CD14-positive monocyte (primary cell): ENCODE measurements at regions not wholly inside any gene's neighbourhood (a gene's known extent, or its start where the extent isn't known, plus 50 kb on each side); places are given as distances from the start of the nearest gene placed in this dataset.

Experiments used
- DNase-seq, 3 donors: peaks; one replicate each; pipeline ENCODE4 v3.0.0-alpha.2; 2011 to 2022
- H2AFZ ChIP-seq: 2 replicates; pipeline ENCODE4 v1.6.0; 2012; ENCODE audit warnings: mild to moderate bottlenecking, low read depth, low read length, inconsistent platforms; ENCODE audit not compliant: insufficient read depth, poor library complexity, severe bottlenecking
- H3K27ac ChIP-seq, 2 donors: 1 replicate in 1 of 2; 2 replicates in 1 of 2; pipeline ENCODE4 v1.5.1; 2012 to 2013; ENCODE audit warnings: low read length in 2 of 2, control low read depth in 1 of 2, inconsistent platforms in 1 of 2, low read depth in 1 of 2, mild to moderate bottlenecking in 1 of 2
- H3K27me3 ChIP-seq, 2 donors: one replicate each; pipeline versions ENCODE4 v1.6.0 to v1.6.1; 2011 to 2013; ENCODE audit warnings: low read length in 2 of 2; ENCODE audit not compliant: control insufficient read depth in 2 of 2, insufficient read depth in 2 of 2
- H3K36me3 ChIP-seq, 2 donors: replicated peaks in 1 of 2; 1 replicate in 1 of 2; 2 replicates in 1 of 2; pipeline versions ENCODE4 v1.5.1 to v1.6.1; 2012 to 2013; ENCODE audit warnings: low read length in 2 of 2, control low read depth in 1 of 2, inconsistent platforms in 1 of 2, mild to moderate bottlenecking in 1 of 2; ENCODE audit not compliant: insufficient read depth in 2 of 2, control insufficient read depth in 1 of 2
- H3K4me1 ChIP-seq, 2 donors: 1 replicate in 1 of 2; 2 replicates in 1 of 2; pipeline versions ENCODE4 v1.5.1 to v1.6.1; 2012 to 2013; ENCODE audit warnings: low read length in 2 of 2, control low read depth in 1 of 2, inconsistent platforms in 1 of 2, mild to moderate bottlenecking in 1 of 2, moderate library complexity in 1 of 2; ENCODE audit not compliant: insufficient read depth in 2 of 2, control insufficient read depth in 1 of 2
- H3K4me2 ChIP-seq: replicated peaks from 2 replicates; pipeline ENCODE3; 2012; ENCODE audit warnings: low read length, moderate library complexity, mild to moderate bottlenecking; ENCODE audit not compliant: poor library complexity, severe bottlenecking; ENCODE audit errors: extremely low read depth
- H3K4me3 ChIP-seq, 3 experiments: fragments of 200-600 bp in 1 of 3; sonication (generic) in 1 of 3; replicated peaks in 1 of 3; 1 replicate in 2 of 3; 2 replicates in 1 of 3; pipeline ENCODE4 v1.5.1; 2011 to 2013; ENCODE audit warnings: low read length in 3 of 3, mild to moderate bottlenecking in 3 of 3, control low read depth in 2 of 3, low read depth in 2 of 3, inconsistent platforms in 1 of 3, moderate library complexity in 1 of 3
- H3K79me2 ChIP-seq: 2 replicates; pipeline ENCODE4 v1.6.0; 2012; ENCODE audit warnings: mild to moderate bottlenecking, control low read depth, inconsistent platforms, low read length, moderate library complexity; ENCODE audit not compliant: insufficient read depth
- H3K9ac ChIP-seq: 2 replicates; pipeline ENCODE4 v1.6.0; 2017; ENCODE audit warnings: low read length, mild to moderate bottlenecking; ENCODE audit not compliant: insufficient read depth, poor library complexity, severe bottlenecking
- H3K9me3 ChIP-seq, 2 donors: replicated peaks in 1 of 2; 1 replicate in 1 of 2; 2 replicates in 1 of 2; pipeline versions ENCODE4 v1.5.1 to v1.6.1; 2012 to 2013; ENCODE audit warnings: low read length in 2 of 2, control low read depth in 1 of 2; ENCODE audit not compliant: control insufficient read depth in 1 of 2, insufficient read depth in 1 of 2
- H4K20me1 ChIP-seq: 2 replicates; pipeline ENCODE4 v1.6.0; 2012; ENCODE audit warnings: mild to moderate bottlenecking, low read length, control low read depth, moderate library complexity; ENCODE audit not compliant: insufficient read depth
- H3K27ac Mint-ChIP-seq, 7 donors: one replicate each; pipeline ENCODE4 v1.8.0; 2020; ENCODE audit warnings: mild to moderate bottlenecking in 7 of 7, mixed read lengths in 7 of 7, moderate library complexity in 6 of 7, inconsistent platforms in 2 of 7
- H3K27me3 Mint-ChIP-seq, 3 donors: one replicate each; pipeline ENCODE4 v1.8.0; 2021 to 2022; ENCODE audit warnings: low read depth in 3 of 3, mild to moderate bottlenecking in 3 of 3, mixed read lengths in 3 of 3, moderate library complexity in 3 of 3, inconsistent platforms in 1 of 3
- H3K36me3 Mint-ChIP-seq, 2 donors: one replicate each; pipeline ENCODE4 v1.8.0; 2020; ENCODE audit warnings: mixed read lengths in 2 of 2, inconsistent platforms in 1 of 2, mild to moderate bottlenecking in 1 of 2
- H3K4me1 Mint-ChIP-seq: one replicate; pipeline ENCODE4 v1.8.0; 2020; ENCODE audit warnings: mild to moderate bottlenecking, mixed read lengths
- H3K4me3 Mint-ChIP-seq, 2 donors: one replicate each; pipeline ENCODE4 v1.8.0; 2020; ENCODE audit warnings: mild to moderate bottlenecking in 2 of 2, mixed read lengths in 2 of 2, moderate library complexity in 1 of 2
- H3K9me3 Mint-ChIP-seq, 7 donors: one replicate each; pipeline ENCODE4 v1.8.0; 2020 to 2022; ENCODE audit warnings: mixed read lengths in 7 of 7, mild to moderate bottlenecking in 6 of 7, moderate library complexity in 6 of 7, inconsistent platforms in 2 of 7
- CTCF ChIP-seq: fragments of 200-600 bp; IDR thresholded peaks from one replicate; pipeline ENCODE4 v1.8.0; 2022; ENCODE audit warnings: antibody characterized with exemption, mild to moderate bottlenecking
- WGBS: methylation state at CpG from one replicate; pipeline ENCODE4 v1.1.5; 2013; ENCODE audit warnings: missing lambda C conversion rate; ENCODE audit not compliant: insufficient coverage; 5-methylcytosine and 5-hydroxymethylcytosine counted together
- intact Hi-C, 2 donors: fragments of 100-400 bp; cut with micrococcal nuclease; formaldehyde crosslinking; loops; one replicate each; pipeline versions ENCODE4 v1.15.0 to v1.15.1; 2023

- Histone ChIP-seq H3K9ac (no peak overlapping the region), H3K27ac (no peak overlapping the region), H3K36me3 (no peaks in the 10 kb centered on the region), H3K4me2 (no peak overlapping the region), H3K4me3 (no peak overlapping the region), H4K20me1 (no peaks in the 10 kb centered on the region), H3K79me2 (no peaks in the 10 kb centered on the region), H3K4me1 (no peaks in the 10 kb centered on the region), H3K27me3 (no peaks in the 10 kb centered on the region), H3K9me3 (no peaks in the 10 kb centered on the region), H2AFZ (no peak overlapping the region)
- Mint-ChIP-seq H3K4me3 (no peak overlapping the region), H3K4me1 (no peaks in the 10 kb centered on the region), H3K36me3 (no peaks in the 10 kb centered on the region), H3K27me3 (peaks cover 0 to 1% (median 0%) of the 10 kb centered on the region in 3 donors), H3K9me3 (peaks cover 0 to 3% (median 0%) of the 10 kb centered on the region in 7 donors), H3K27ac (no peak overlapping the region)
- WGBS: 75% methylated on average over 1 of the region's 1 CpG
- no peak for DNase-seq
- intact Hi-C loops: no loop called here
- no peak for TF ChIP-seq CTCF
Observed at GRCh38 chr10:112053895-112054294, 129.7 kb downstream of the GPAM start.

- TF ChIP-seq CTCF: no peak
- Histone ChIP-seq H3K4me1 (no peaks in the 10 kb centered on the region), H3K79me2 (no peaks in the 10 kb centered on the region), H3K4me2 (no peak overlapping the region), H2AFZ (no peak overlapping the region), H3K4me3 (no peak overlapping the region), H3K36me3 (no peaks in the 10 kb centered on the region), H4K20me1 (no peaks in the 10 kb centered on the region), H3K9me3 (no peaks in the 10 kb centered on the region), H3K27me3 (no peaks in the 10 kb centered on the region), H3K9ac (no peak overlapping the region), H3K27ac (no peak overlapping the region)
- Mint-ChIP-seq H3K27ac (no peak overlapping the region), H3K36me3 (no peaks in the 10 kb centered on the region), H3K27me3 (peaks cover 0 to 1% (median 0%) of the 10 kb centered on the region in 3 donors), H3K4me1 (no peaks in the 10 kb centered on the region), H3K4me3 (no peak overlapping the region), H3K9me3 (peaks cover 0 to 3% (median 0%) of the 10 kb centered on the region in 7 donors)
- WGBS: 80% methylated on average over 1 of the region's 5 CpGs
- intact Hi-C loops: no loop called here
- DNase-seq: no peak
Observed at GRCh38 chr10:112054516-112054915, 129.0 kb downstream of the GPAM start.
